Calu3 (cell line): ENCODE measurements at regions not wholly inside any gene's neighbourhood (a gene's known extent, or its start where the extent isn't known, plus 50 kb on each side); places are given as distances from the start of the nearest gene placed in this dataset.

ENCODE experiments used
- BruUV-seq: library from RNA; stranded (reverse); fragments of 400-500 nt; replicated peaks from 2 replicates; lab custom pipeline; 2021; lab: Mats Ljungman, UMichigan
- CTCF ChIA-PET: fragments of 300-600 bp; sonication (Branson Sonifier 250); formaldehyde crosslinking; loops from one replicate; lab custom pipeline; 2022; ENCODE audit warnings: antibody characterized with exemption; lab: Charles Lee
- DNase-seq: peaks from one replicate; pipeline ENCODE4 v3.0.0; 2022
- H3K27ac Mint-ChIP-seq: one replicate; pipeline ENCODE4 v1.8.0; 2022; ENCODE audit warnings: mixed read lengths; ENCODE audit not compliant: unreplicated experiment
- H3K27me3 Mint-ChIP-seq: one replicate; pipeline ENCODE4 v1.8.0; 2022; ENCODE audit warnings: mixed read lengths; ENCODE audit not compliant: unreplicated experiment
- H3K36me3 Mint-ChIP-seq: one replicate; pipeline ENCODE4 v1.8.0; 2022; ENCODE audit warnings: mild to moderate bottlenecking, moderate library complexity, mixed read lengths; ENCODE audit not compliant: insufficient read depth, unreplicated experiment
- H3K4me1 Mint-ChIP-seq: one replicate; pipeline ENCODE4 v1.8.0; 2022; ENCODE audit warnings: mild to moderate bottlenecking, low read depth, mixed read lengths; ENCODE audit not compliant: unreplicated experiment
- H3K4me3 Mint-ChIP-seq: one replicate; pipeline ENCODE4 v1.8.0; 2022; ENCODE audit warnings: mild to moderate bottlenecking, low read depth, moderate library complexity, mixed read lengths; ENCODE audit not compliant: unreplicated experiment
- H3K9me3 Mint-ChIP-seq: one replicate; pipeline ENCODE4 v1.8.0; 2022; ENCODE audit warnings: low read depth, mixed read lengths; ENCODE audit not compliant: unreplicated experiment
- CTCF ChIP-seq: fragments of 200-600 bp; IDR thresholded peaks from one replicate; pipeline ENCODE4 v1.8.0; 2022; ENCODE audit warnings: antibody characterized with exemption; ENCODE audit not compliant: unreplicated experiment
- intact Hi-C: fragments of 100-400 bp; cut with micrococcal nuclease; formaldehyde crosslinking; loops from one replicate; pipeline ENCODE4 v1.10.0; 2022; ENCODE audit not compliant: unreplicated experiment

GRCh38 chrX:3526071-3526470 lies 179.6 kb upstream of the MXRA5 start:
- no peaks in the 10 kb centered on the region for H3K9me3 Mint-ChIP-seq
- no peak overlapping the region for H3K4me3 Mint-ChIP-seq
- intact Hi-C loops, result no loop called here
- H3K27ac Mint-ChIP-seq, result no peak overlapping the region
- BruUV-seq, result no TSS peak
- no peak for TF ChIP-seq CTCF
- CTCF ChIA-PET, result no interaction called here
- H3K4me1 Mint-ChIP-seq, result no peaks in the 10 kb centered on the region
- DNase-seq, result no peak
- H3K27me3 Mint-ChIP-seq, result no peaks in the 10 kb centered on the region
- no peaks in the 10 kb centered on the region for H3K36me3 Mint-ChIP-seq

GRCh38 chrX:3522101-3522650 lies 175.7 kb upstream of the MXRA5 start:
- CTCF ChIA-PET, result no interaction called here
- Mint-ChIP-seq H3K9me3 (no peaks in the 10 kb centered on the region), H3K27me3 (no peaks in the 10 kb centered on the region), H3K4me1 (peaks cover 17% of the 10 kb centered on the region), H3K27ac (no peak overlapping the region), H3K36me3 (peaks cover 5% of the 10 kb centered on the region), H3K4me3 (no peak overlapping the region)
- BruUV-seq, result no TSS peak
- intact Hi-C loops, result no loop called here
- no peak for TF ChIP-seq CTCF
- no peak for DNase-seq

- Mint-ChIP-seq H3K9me3 (no peaks in the 10 kb centered on the region), H3K27me3 (no peaks in the 10 kb centered on the region), H3K4me1 (peaks cover 19% of the 10 kb centered on the region), H3K36me3 (peaks cover 5% of the 10 kb centered on the region), H3K27ac (no peak overlapping the region), H3K4me3 (no peak overlapping the region)
- CTCF ChIA-PET, result no interaction called here
- DNase-seq, result no peak
- BruUV-seq, result no TSS peak
- TF ChIP-seq CTCF, result no peak
- intact Hi-C loops, result no loop called here
Observed at GRCh38 chrX:3521396-3521795, 174.9 kb upstream of the MXRA5 start.

GRCh38 chrX:3520982-3521381 lies 174.5 kb upstream of the MXRA5 start:
- H3K9me3 Mint-ChIP-seq, result no peaks in the 10 kb centered on the region
- TF ChIP-seq CTCF, result no peak
- H3K4me1 Mint-ChIP-seq, result peaks cover 23% of the 10 kb centered on the region
- H3K27me3 Mint-ChIP-seq, result no peaks in the 10 kb centered on the region
- no TSS peak for BruUV-seq
- H3K4me3 Mint-ChIP-seq, result no peak overlapping the region
- peaks cover 5% of the 10 kb centered on the region for H3K36me3 Mint-ChIP-seq
- no peak overlapping the region for H3K27ac Mint-ChIP-seq
- CTCF ChIA-PET, result no interaction called here
- no peak for DNase-seq
- intact Hi-C loops, result no loop called here
